Glutamatergic neuron (in vitro differentiated cells): ENCODE measurements at regions not wholly inside any gene's neighbourhood (a gene's known extent, or its start where the extent isn't known, plus 50 kb on each side); places are given as distances from the start of the nearest gene placed in this dataset.

ENCODE experiments used
- DNase-seq: peaks from one replicate; pipeline ENCODE4 v3.0.0; 2022
- H3K27ac Mint-ChIP-seq: one replicate; pipeline ENCODE4 v1.8.0; 2020; ENCODE audit warnings: mild to moderate bottlenecking, mixed read lengths, inconsistent platforms; ENCODE audit not compliant: unreplicated experiment
- H3K27me3 Mint-ChIP-seq: one replicate; pipeline ENCODE4 v1.8.0; 2020; ENCODE audit warnings: mild to moderate bottlenecking, moderate library complexity, mixed read lengths, inconsistent platforms; ENCODE audit not compliant: unreplicated experiment
- H3K36me3 Mint-ChIP-seq: one replicate; pipeline ENCODE4 v1.8.0; 2020; ENCODE audit warnings: mild to moderate bottlenecking, mixed read lengths, inconsistent platforms; ENCODE audit not compliant: unreplicated experiment
- H3K4me1 Mint-ChIP-seq: one replicate; pipeline ENCODE4 v1.8.0; 2020; ENCODE audit warnings: mild to moderate bottlenecking, low read depth, mixed read lengths, inconsistent platforms; ENCODE audit not compliant: unreplicated experiment
- H3K4me3 Mint-ChIP-seq: one replicate; pipeline ENCODE4 v1.8.0; 2020; ENCODE audit warnings: mild to moderate bottlenecking, mixed read lengths, inconsistent platforms; ENCODE audit not compliant: unreplicated experiment
- H3K9me3 Mint-ChIP-seq: one replicate; pipeline ENCODE4 v1.8.0; 2020; ENCODE audit warnings: mild to moderate bottlenecking, moderate library complexity, mixed read lengths, inconsistent platforms; ENCODE audit not compliant: unreplicated experiment
- CTCF ChIP-seq: fragments of 200-600 bp; sonication (generic); IDR thresholded peaks from one replicate; pipeline ENCODE4 v1.5.0; 2021; ENCODE audit not compliant: partially characterized antibody, unreplicated experiment

DNA sequence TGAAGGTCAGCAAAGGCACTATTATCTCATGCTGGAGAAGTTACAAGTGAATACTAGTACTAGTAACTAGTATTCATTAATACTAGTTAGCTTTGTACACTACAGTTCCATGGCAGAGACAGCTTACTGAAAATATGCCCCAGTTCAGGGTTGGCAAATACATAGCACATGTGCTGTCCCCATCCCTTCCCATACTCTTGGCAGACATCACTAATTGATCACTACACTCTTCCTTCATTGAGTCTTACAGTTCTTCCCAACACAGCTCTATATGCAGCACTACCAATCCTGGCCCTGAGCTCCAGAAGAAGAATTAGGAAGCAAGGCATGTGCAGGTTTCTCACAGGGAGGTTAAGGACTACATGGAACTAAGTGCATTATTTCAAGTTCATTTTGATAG is 168.3 kb upstream of the EEA1 start:
- Mint-ChIP-seq H3K4me3 (no peak overlapping the region), H3K36me3 (no peaks in the 10 kb centered on the region), H3K9me3 (no peaks in the 10 kb centered on the region), H3K4me1 (no peaks in the 10 kb centered on the region), H3K27ac (no peak overlapping the region), H3K27me3 (peaks cover 5% of the 10 kb centered on the region)
- TF ChIP-seq CTCF, result no peak
- no peak for DNase-seq

GRCh38 chr12:93098077-93098476 is 169.0 kb upstream of the EEA1 start:
- DNase-seq, result peak; percentile 27
- peaks cover 5% of the 10 kb centered on the region for H3K27me3 Mint-ChIP-seq
- H3K4me1 Mint-ChIP-seq, result no peaks in the 10 kb centered on the region
- TF ChIP-seq CTCF, result peak; percentile 82
- no peak overlapping the region for H3K4me3 Mint-ChIP-seq
- no peaks in the 10 kb centered on the region for H3K9me3 Mint-ChIP-seq
- H3K36me3 Mint-ChIP-seq, result no peaks in the 10 kb centered on the region
- H3K27ac Mint-ChIP-seq, result no peak overlapping the region

DNA sequence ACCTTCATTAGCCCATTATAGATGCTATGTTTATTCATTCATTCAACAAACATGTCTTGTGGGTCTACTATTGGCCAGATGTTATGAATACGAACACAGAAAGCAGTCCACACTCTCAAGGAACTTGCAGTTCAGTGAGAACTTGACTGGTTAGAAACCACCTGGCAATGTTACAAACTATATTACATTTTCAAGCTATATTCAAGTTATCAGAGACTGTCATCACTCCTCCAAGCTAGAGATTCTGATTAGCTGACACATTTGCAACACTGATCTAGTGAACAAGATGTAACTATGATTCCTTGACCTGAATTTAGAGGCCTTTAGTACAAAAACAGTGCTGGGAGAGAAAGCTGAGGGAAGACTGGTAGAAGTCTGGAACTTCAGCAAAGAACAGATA is 170.7 kb upstream of the EEA1 start:
- no peak for DNase-seq
- no peaks in the 10 kb centered on the region for H3K9me3 Mint-ChIP-seq
- no peaks in the 10 kb centered on the region for H3K4me1 Mint-ChIP-seq
- H3K36me3 Mint-ChIP-seq, result no peaks in the 10 kb centered on the region
- no peak overlapping the region for H3K4me3 Mint-ChIP-seq
- TF ChIP-seq CTCF, result no peak
- H3K27ac Mint-ChIP-seq, result no peak overlapping the region
- H3K27me3 Mint-ChIP-seq, result peaks cover 2% of the 10 kb centered on the region

- Mint-ChIP-seq H3K4me1 (no peaks in the 10 kb centered on the region), H3K36me3 (no peaks in the 10 kb centered on the region), H3K9me3 (no peaks in the 10 kb centered on the region), H3K27ac (no peak overlapping the region), H3K27me3 (no peaks in the 10 kb centered on the region), H3K4me3 (no peak overlapping the region)
- DNase-seq, result no peak
- TF ChIP-seq CTCF, result no peak
These were observed 171.5 kb upstream of the EEA1 start for GRCh38 chr12:93100610-93101009.

DNA sequence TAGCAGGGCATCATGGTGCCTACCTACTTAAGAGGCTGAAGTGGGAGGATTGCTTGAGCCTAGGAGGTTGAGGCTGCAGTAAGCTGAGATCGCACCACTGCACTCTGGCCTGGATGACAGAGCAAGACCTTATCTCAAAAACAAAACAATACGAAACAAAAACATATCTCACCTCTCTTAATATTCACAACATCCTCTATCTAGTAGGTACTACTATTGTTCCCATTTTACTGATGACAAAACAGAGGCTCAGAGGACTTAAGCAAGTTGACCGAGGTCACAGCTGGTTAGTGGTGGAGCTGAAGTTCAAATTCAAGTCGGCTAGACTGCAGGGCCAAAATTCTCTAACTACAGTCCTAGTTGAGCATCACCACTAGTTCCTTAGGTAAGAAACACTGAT is 172.3 kb upstream of the EEA1 start:
- TF ChIP-seq CTCF, result no peak
- no peaks in the 10 kb centered on the region for H3K4me1 Mint-ChIP-seq
- H3K27me3 Mint-ChIP-seq, result no peaks in the 10 kb centered on the region
- H3K36me3 Mint-ChIP-seq, result no peaks in the 10 kb centered on the region
- no peak overlapping the region for H3K27ac Mint-ChIP-seq
- DNase-seq, result no peak
- no peaks in the 10 kb centered on the region for H3K9me3 Mint-ChIP-seq
- H3K4me3 Mint-ChIP-seq, result no peak overlapping the region
